OCI-LY7 (cell line): ENCODE measurements at regions not wholly inside any gene's neighbourhood (a gene's known extent, or its start where the extent isn't known, plus 50 kb on each side); places are given as distances from the start of the nearest gene placed in this dataset.

Experiments used
- BruUV-seq: library from RNA; stranded (reverse); fragments of 400-500 nt; replicated peaks from 2 replicates; lab custom pipeline; 2021; lab: Mats Ljungman, UMichigan
- CTCF ChIA-PET: fragments of 300-600 bp; sonication (Branson Sonifier 250); formaldehyde crosslinking; loops from one replicate; lab custom pipeline; 2022; ENCODE audit warnings: antibody characterized with exemption; ENCODE audit not compliant: unreplicated experiment; lab: Charles Lee
- POLR2A ChIA-PET: fragments of 300-600 bp; sonication (Branson Sonifier 250); formaldehyde crosslinking; loops from one replicate; lab custom pipeline; 2022; ENCODE audit warnings: antibody characterized with exemption; lab: Charles Lee
- DNase-seq: peaks from one replicate; pipeline ENCODE4 v3.0.0-alpha.2; 2015; ENCODE audit warnings: low spot score
- H2AFZ ChIP-seq: fragments of 200-600 bp; sonication (generic), shearing (Covaris generic); 2 replicates; pipeline ENCODE4 v1.6.1; 2014; ENCODE audit warnings: mild to moderate bottlenecking, antibody characterized with exemption, low read length, moderate library complexity
- H3K27ac ChIP-seq: fragments of 200-600 bp; sonication (generic); 2 replicates; pipeline ENCODE4 v1.5.1; 2014; ENCODE audit warnings: mixed run types, low read depth, mild to moderate bottlenecking, moderate library complexity, low read length, inconsistent platforms; ENCODE audit not compliant: poor library complexity, severe bottlenecking
- H3K36me3 ChIP-seq: fragments of 200-600 bp; sonication (generic); 2 replicates; pipeline ENCODE4 v1.6.1; 2014; ENCODE audit warnings: mild to moderate bottlenecking, antibody characterized with exemption, low read length, moderate library complexity, mixed read lengths; ENCODE audit not compliant: insufficient read depth
- H3K4me1 ChIP-seq: fragments of 200-600 bp; sonication (generic); 2 replicates; pipeline ENCODE4 v1.5.1; 2014; ENCODE audit warnings: mild to moderate bottlenecking, low read length; ENCODE audit not compliant: insufficient read depth, poor library complexity, severe bottlenecking
- H3K4me2 ChIP-seq: fragments of 200-600 bp; sonication (generic); 2 replicates; pipeline ENCODE4 v1.6.1; 2014; ENCODE audit warnings: mild to moderate bottlenecking, low read length
- H3K4me3 ChIP-seq: fragments of 200-600 bp; sonication (generic); 2 replicates; pipeline ENCODE4 v1.5.1; 2014; ENCODE audit warnings: mild to moderate bottlenecking, low read depth, low read length; ENCODE audit not compliant: poor library complexity, severe bottlenecking
- H3K79me2 ChIP-seq: fragments of 200-600 bp; sonication (generic); 2 replicates; pipeline ENCODE4 v1.6.1; 2016; ENCODE audit warnings: low read depth, mild to moderate bottlenecking, low read length, moderate library complexity, mixed read lengths; ENCODE audit not compliant: insufficient read depth
- H3K9me2 ChIP-seq: fragments of 200-600 bp; sonication (generic); 2 replicates; pipeline ENCODE4 v1.6.1; 2016; ENCODE audit warnings: mild to moderate bottlenecking, low read length, mixed read lengths; ENCODE audit not compliant: insufficient read depth
- H3K9me3 ChIP-seq: fragments of 200-600 bp; sonication (generic); 2 replicates; pipeline ENCODE4 v1.6.1; 2014; ENCODE audit warnings: mild to moderate bottlenecking, mixed run types, low read length, mixed read lengths
- H4K20me1 ChIP-seq: fragments of 200-600 bp; sonication (generic); 2 replicates; pipeline ENCODE4 v1.6.1; 2014; ENCODE audit warnings: mild to moderate bottlenecking, antibody characterized with exemption, low read length, moderate library complexity, mixed read lengths; ENCODE audit not compliant: insufficient read depth
- EZH2phosphoT487 ChIP-seq: fragments of 200-600 bp; sonication (generic); IDR thresholded peaks from 2 replicates; pipeline ENCODE4 v1.6.1; 2018; ENCODE audit warnings: low read depth, borderline replicate concordance, mild to moderate bottlenecking, mixed run types, antibody characterized with exemption, low read length, moderate library complexity, mixed read lengths
- intact Hi-C: fragments of 100-400 bp; cut with micrococcal nuclease; formaldehyde crosslinking; loops from one replicate; pipeline ENCODE4 v1.10.0; 2022; ENCODE audit not compliant: unreplicated experiment
- TF ChIP-seq, protein P1 (sequence below): fragments of 200-600 bp; sonication (generic); conservative IDR thresholded peaks from 2 replicates; pipeline ENCODE4 v1.5.1; 2014; ENCODE audit warnings: mild to moderate bottlenecking, antibody characterized with exemption, low read length, moderate library complexity, mixed read lengths

DNA sequence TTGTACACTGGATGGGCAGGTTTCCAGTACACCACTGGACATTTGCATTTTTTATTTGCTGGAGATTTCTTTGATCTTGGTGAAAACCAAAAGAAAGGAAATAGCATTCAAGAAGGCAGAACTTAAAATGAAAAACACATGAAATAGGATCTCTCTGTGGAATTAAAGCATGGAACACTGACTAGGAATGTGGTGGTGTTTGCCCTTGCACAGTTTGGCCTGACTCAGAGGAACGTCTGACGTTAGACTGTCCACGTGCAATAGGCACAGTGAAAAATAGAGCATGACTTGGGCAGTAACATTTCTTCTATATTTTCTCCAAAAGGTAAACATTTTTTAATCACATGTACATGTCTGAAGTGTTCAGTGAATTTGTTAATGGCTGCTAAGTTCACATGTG lies 474.1 kb upstream of the PRICKLE1 start:
- intact Hi-C loops: no loop called here
- no peak for DNase-seq
- no peaks in the 10 kb centered on the region for H3K36me3 ChIP-seq

DNA sequence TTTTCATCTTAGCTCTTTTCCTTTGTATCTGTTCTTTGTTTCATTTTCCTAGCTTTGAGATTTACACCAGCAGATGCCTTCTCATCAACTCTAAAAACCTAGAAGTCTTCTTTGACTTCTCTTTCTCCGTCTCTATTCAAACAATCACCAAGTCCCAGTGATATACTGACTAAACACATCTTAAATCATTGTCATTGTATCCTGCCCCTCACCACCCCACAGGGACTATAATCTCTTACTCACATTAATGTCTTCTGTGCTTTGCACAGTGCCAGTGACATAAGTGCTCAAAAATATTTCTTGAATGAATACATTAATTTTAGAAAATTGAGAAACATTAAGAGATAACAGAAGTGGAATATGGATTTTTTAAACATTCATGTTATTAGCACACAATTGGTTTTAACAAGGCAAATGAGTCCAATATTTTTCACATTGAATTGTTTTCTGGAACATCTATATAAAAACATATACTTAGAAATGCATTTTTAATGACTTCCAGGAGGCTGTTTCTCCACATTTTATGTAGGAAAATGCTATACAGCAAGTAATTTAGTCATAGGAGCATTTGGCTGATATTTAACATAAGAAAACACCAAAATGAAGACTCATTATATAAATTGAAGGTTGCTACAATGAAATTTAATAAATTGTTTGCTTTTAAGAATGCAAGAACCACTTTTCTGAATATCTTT lies 472.8 kb upstream of the PRICKLE1 start:
- H3K27ac ChIP-seq: no peak overlapping the region
- CTCF ChIA-PET: no interaction called here
- H3K4me2 ChIP-seq: no peak overlapping the region
- TF ChIP-seq, protein P1, sequence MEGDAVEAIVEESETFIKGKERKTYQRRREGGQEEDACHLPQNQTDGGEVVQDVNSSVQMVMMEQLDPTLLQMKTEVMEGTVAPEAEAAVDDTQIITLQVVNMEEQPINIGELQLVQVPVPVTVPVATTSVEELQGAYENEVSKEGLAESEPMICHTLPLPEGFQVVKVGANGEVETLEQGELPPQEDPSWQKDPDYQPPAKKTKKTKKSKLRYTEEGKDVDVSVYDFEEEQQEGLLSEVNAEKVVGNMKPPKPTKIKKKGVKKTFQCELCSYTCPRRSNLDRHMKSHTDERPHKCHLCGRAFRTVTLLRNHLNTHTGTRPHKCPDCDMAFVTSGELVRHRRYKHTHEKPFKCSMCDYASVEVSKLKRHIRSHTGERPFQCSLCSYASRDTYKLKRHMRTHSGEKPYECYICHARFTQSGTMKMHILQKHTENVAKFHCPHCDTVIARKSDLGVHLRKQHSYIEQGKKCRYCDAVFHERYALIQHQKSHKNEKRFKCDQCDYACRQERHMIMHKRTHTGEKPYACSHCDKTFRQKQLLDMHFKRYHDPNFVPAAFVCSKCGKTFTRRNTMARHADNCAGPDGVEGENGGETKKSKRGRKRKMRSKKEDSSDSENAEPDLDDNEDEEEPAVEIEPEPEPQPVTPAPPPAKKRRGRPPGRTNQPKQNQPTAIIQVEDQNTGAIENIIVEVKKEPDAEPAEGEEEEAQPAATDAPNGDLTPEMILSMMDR: no peak
- TF ChIP-seq EZH2phosphoT487: no peak
- POLR2A ChIA-PET: no interaction called here
- H3K4me1 ChIP-seq: no peaks in the 10 kb centered on the region
- no peaks in the 10 kb centered on the region for H3K9me3 ChIP-seq
- intact Hi-C loops: no loop called here
- no peaks in the 10 kb centered on the region for H3K79me2 ChIP-seq
- H2AFZ ChIP-seq: no peak overlapping the region
- H3K4me3 ChIP-seq: no peak overlapping the region
- H3K9me2 ChIP-seq: no peaks in the 10 kb centered on the region
- no peaks in the 10 kb centered on the region for H3K36me3 ChIP-seq
- BruUV-seq: no TSS peak
- DNase-seq: no peak
- no peaks in the 10 kb centered on the region for H4K20me1 ChIP-seq

More for the DNA sequence above, 474.1 kb upstream of the PRICKLE1 start:
- POLR2A ChIA-PET: no interaction called here
- BruUV-seq: no TSS peak
- no peak overlapping the region for H3K4me3 ChIP-seq
- H3K4me2 ChIP-seq: no peak overlapping the region
- no peaks in the 10 kb centered on the region for H3K9me3 ChIP-seq
- H3K4me1 ChIP-seq: no peaks in the 10 kb centered on the region
- TF ChIP-seq, protein P1: no peak
- TF ChIP-seq EZH2phosphoT487: no peak
- no peak overlapping the region for H3K27ac ChIP-seq
- no peaks in the 10 kb centered on the region for H4K20me1 ChIP-seq
- CTCF ChIA-PET: no interaction called here
- H3K79me2 ChIP-seq: no peaks in the 10 kb centered on the region
- H3K9me2 ChIP-seq: no peaks in the 10 kb centered on the region
- no peak overlapping the region for H2AFZ ChIP-seq

GRCh38 chr12:43060742-43061141 lies 471.2 kb upstream of the PRICKLE1 start:
- no peak overlapping the region for H3K27ac ChIP-seq
- ChIA-PET CTCF (no interaction called here), POLR2A (no interaction called here)
- H4K20me1 ChIP-seq: no peaks in the 10 kb centered on the region
- no peak overlapping the region for H3K4me2 ChIP-seq
- no peak for DNase-seq
- intact Hi-C loops: no loop called here
- no peak overlapping the region for H3K4me3 ChIP-seq
- H3K9me3 ChIP-seq: no peaks in the 10 kb centered on the region
- H2AFZ ChIP-seq: no peak overlapping the region
- no peaks in the 10 kb centered on the region for H3K4me1 ChIP-seq
- no peaks in the 10 kb centered on the region for H3K9me2 ChIP-seq
- no TSS peak for BruUV-seq
- no peaks in the 10 kb centered on the region for H3K79me2 ChIP-seq
- no peak for TF ChIP-seq EZH2phosphoT487
- TF ChIP-seq, protein P1: no peak
- no peaks in the 10 kb centered on the region for H3K36me3 ChIP-seq
